ENCODE measurements at regions not wholly inside any gene's neighbourhood (a gene's known extent, or its start where the extent isn't known, plus 50 kb on each side); places are given as distances from the start of the nearest gene placed in this dataset.

DNA sequence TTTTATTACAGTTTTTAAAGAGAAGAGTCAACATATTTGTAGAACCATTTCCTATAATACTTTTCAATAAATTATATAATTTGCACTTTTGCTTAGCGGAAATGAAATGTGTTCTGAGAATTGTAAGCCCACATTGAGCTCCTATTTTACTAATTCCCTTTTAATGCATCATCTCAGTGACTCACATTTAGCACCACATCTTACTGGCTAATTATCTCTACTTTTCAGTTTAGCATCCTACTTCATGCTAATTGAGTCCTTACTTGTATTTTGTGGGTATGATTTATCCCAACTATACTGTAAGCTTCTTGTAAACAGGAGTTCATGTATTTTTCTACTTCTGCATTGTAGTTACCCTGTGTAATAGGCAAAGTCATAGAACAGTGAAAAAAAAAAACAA, 67.5 kb downstream of the TMX1 start:
- DNase-seq: no peak

DNA sequence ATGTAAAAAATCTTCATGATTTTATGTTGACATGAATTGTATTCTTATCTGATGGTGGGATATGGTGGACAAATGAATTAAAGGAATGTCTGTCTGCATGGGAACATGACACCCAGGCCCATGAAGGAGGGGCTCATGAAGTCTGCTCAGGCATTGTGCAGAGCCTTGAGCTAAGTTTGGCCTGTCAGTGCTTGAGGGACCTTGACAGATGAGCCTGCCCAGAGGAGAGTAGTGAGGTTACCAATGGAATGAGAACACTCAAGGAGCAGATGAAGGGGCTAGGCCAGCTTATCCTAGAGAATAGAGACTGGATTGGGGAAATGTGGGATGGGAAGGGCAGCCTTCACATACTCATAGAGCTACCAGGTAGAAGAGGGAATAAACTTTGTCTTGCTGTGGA, 68.8 kb downstream of the TMX1 start:
- DNase-seq: peak; percentile 76

DNA sequence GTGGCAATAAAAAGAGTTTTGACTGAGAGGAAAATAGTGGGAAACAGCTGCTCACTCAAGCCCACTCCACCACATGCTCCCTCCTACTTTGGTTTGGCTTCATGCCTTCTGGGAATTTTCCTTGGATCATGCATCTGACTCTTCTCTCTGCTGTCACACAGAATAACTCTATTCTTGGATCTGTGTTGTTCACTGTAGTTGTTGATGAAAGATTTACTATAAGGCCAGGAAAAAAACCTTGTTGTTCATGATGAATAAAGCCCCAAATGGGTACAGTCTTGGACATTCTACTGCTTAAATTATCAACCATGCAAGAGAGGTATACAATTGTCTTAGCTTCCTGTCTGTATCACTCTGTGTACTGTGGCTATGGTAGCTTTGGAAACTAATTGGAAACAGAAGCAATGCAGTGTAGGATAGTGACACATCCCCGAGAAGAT, 70.5 kb downstream of the TMX1 start:
- no peak for DNase-seq

DNA sequence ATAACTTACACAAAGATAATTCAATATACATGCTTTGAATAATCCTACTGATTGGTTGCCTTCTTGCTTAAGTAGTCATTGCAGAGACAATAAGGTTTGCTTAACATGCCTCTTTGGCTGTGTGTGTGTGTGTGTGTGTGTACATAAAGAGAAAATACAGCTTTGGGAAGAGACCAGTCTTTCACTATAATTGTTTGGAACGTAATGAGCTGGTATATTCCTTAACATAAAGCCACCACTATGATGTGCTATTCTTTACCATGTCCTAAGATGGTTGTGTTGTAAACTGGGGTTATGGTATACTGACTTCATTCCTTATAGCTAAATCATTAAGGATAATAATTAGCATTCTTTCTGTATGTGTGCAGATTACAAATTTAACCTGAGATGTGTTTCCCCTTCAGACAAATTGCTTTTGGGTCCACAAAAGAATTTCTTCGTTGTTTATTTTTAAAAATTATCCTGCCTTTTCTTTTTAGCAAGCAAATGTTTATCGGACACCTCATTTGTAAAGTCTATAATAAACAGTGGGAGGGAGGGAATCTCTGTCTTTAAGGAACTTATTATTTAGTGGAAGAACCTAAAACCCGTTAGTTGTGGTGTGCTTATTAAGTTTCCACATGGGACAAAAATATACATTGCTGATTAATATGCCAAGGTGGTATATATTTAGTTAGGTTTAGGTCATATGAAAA, 74.4 kb downstream of the TMX1 start:
- DNase-seq: no peak

DNA sequence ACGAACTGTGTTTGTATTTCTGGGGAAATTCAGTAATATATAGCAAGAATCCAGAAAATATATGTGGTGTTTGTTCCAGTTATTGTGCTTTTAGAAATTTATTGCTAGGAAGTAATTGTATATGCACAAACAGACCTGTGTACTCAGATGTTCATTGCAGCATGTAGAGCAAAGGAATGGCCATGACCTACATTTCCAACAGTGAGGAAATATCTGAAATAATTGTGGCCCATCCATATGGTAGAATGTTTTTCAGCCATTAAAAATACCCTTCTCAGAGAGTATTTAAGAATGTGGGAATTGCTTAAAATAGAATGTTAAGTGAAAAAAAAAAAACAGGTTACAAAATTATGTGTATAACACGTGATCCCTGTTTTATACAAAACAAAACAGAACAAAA, 77.3 kb downstream of the TMX1 start:
- DNase-seq: no peak

DNA sequence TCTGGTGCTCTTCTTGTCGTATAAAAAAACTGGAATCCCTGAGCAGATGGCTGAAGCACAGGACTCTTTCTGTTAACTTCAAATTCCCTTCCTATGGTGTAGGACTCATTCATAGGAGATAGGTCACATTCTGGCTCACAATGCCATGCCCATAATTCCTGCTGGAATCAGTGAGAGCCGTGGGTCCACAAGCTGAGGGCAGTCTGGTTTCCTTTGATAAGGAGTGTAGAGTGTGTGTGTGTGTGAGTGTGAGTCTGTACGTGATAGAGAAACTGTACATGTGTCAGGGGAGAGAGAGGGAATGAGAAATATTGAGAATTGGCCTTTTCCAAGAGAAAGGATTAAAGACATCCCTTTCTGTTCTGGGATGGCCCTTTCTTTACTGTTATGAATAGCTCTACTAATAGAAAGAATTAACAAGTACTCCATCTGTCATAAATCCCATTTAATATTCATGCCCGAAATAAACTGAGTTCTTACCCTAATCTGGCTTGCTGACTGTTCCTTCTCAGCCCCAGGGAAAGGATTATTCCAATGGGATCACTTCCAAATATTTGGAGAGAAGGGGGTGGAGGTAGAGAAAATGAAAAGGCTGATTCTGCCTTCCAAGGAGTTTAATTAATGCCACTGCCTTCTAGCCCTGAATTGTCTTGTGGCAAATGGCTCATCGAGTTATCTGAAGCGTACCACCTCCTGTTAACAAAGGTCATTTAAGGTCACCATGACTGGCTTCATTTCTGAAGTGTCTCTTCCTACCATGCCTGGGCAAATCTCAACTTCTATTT, 79.0 kb downstream of the TMX1 start:
- DNase-seq: no peak

DNA sequence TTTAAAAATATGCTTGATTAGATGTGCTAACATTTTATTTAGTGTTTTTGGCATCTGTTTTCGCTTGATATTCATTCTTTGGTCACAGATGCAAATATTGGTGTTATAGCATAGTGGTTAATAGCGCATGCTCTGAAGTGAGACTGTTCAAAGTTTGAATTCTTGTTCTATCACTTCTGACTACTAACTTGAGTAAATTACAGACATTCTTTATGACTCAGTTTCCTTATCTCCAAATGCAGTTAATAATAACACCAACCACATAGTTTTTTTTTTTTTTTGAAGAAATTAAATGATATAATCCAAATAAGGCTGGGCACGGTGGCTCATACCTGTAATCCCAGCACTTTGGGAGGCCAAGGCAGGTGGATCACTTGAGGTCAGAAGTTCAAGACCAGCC, 81.0 kb downstream of the TMX1 start:
- DNase-seq: no peak

DNA sequence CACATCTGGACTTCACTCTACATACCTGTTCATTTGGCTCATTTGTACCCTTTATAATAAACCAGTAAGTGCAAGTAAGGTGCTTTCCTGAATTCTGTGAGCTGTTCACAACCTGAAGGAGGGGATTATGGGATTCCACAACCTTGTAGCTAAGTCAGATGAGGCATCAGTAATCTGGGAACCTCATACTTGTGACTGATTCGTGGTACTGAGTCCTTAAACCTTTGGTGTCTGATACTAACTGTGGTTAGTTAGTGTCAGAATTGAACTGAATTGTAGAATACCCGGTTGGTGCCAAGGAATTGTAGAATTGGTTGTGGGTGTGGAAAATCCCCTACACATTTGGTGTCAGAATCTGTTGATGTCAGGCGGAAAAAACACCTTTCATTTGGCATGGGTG, 83.4 kb downstream of the TMX1 start:
- DNase-seq: no peak

DNA sequence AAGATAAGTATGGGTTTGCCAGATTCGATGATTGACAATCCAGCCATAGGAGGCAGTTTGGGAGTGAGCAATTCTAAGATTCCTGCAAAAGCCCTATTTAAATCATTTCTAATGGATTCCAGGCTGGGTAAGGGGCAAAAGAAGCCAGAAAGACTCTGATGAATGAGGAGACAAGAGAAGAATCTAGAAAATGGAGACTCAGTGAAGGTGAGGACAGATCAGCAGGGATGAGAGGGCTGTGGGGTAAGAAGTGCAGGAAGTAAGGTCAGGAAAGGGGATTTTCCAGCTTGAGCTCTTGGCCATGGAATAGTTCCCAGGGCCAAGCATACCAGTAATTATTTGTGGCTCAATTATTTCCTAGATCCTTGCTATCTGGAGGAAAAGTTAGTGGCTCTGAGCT, 87.3 kb downstream of the TMX1 start:
- no peak for DNase-seq

DNA sequence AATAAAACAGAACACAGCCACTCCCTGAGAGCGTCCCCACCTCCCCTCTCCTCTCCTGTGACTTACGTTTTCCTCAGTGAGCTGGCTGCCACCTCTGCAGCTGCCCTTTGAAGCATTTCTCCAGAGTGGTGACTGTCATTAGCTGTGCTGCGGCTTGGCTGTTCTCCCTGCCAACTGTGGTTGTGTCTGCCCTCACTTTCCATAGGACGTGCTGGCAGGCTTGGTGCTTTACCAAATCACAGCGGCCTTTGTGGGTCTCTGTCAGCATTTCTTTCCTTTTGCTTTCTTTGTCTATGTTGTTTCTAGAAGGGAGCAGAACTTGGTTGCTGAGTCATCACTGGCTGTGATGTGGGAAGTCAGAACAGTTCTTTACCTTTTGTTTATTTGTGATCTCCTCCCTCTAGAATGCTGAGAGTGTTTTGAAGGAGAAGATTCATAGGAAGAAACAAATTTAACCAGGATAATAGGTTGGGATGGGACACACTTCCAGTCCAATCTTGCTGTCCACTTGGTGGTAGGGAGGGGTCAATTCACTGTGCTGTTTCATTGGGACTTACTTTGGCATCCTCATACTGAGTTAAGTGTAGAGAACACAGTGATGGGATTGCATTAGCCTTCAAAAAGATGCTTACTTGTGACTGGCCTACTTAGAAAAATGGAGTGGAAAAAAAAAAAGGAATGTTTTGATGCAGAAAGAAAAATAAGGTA, 88.2 kb downstream of the TMX1 start:
- DNase-seq: peak; percentile 57

DNA sequence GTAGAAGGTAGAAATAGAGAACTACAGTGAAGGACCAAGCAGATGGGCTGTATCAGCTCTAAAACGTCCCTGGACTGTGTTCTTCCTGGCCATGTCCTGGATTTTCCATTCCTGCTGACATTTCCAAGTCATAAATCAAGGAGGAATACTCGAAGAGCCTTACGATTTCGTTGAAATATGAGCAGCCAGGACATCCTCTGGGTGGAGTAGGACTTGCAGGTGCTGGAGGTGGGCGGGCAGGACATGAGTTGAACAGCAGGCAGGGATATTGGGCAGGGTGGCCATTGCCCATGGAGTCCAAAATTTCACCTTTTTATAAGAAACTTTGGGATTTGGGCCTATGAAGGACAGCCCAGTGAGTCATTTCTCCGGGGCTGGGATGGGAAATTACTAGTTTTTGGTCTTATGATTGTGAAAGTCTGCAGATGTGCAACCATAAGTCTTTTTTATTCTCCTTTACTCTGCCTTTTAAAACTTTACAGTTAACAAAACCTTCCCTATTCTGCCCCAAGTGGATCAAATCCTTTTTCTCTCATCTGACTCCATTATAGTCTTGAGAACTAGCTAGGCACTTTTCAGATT, 88.8 kb downstream of the TMX1 start:
- DNase-seq: no peak

DNA sequence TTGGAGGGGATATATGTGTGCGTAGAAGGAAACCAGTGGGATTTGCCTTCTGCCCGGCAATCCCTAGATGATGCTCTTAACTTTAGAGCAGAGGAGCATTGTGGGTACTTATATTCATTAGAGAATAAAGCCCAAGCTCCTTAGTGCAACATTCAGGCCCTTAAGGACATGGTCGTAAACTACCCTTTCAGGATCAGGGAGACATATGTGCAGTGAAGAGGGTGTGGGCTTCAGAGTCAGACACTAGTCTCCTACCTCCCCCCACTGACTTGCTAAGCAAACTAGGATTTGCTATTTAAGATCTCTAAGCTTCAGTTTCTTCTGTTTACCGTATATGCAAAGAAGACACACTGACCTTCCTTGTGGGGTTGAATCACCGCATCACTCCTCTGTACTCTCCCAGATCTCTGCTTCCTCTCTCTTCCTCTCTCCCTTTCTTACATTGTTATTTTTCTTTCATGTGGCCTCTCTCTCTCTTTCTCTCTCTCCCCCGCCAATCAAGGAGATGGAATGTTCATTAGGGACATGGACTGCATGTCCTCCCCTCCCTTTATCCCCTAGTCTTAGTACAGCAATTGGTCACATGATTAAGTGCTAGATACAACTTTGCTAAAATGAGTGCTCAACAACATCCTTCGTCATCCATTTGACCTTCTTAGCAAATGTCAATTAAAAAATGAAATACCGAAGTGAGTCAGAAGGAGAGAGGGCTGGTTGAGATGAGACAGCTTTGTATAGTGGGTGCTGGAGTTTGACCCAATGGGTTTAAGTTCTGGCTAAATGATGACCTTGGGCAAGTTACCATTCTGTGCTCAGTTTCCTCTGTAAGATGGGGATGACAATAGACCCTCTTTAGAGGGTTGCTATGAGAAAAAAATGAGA, 91.7 kb downstream of the TMX1 start:
- no peak for DNase-seq

DNA sequence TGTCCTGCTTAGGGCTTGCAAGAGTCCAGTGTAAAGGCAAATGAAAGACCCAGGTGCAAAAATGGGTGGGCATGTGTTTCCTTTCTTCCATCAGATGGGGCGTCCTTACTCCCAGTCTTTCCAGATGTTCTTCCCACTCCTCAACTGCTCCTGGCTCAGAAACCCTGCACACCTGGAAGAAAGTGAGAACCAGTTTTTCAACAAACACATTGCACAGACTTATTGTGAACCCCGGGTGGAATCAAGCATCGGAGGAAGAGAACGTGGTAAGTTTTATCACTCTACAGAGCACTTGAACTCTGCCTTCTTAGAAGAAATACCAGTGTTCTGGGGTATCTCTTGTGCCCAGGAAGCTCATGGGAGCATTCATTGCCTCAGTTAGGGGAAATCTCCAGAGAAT, 93.3 kb downstream of the TMX1 start:
- DNase-seq: no peak

DNA sequence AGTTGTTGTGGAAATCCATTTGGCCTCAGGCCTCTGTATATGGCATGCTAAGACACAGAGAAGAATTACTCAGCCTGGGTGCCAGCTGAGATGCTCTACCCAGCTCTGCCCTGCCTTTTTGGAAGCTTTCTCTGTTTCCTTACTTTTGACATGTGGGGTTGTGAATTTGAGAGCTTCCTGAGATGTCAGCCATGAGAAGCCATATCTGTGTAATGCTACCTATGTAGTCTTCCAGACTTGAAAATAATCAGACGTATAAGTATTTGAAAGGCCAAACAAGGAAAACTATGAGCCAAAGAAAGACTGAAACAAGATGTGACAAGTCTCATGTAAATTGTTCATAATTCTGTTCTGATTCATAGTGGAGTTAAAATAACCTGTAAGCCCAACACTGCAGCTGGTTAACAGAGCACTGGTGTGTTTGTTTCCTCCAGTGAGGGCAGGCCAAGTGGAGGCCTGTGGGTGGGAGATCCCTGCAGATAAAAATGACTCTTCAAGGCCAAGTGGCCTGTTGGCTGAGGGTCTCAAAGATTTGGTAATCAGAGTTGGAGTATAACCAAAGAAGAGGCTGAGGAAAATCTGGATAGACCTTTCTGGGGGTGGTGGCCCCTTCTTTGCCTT, 94.0 kb downstream of the TMX1 start:
- no peak for DNase-seq

DNA sequence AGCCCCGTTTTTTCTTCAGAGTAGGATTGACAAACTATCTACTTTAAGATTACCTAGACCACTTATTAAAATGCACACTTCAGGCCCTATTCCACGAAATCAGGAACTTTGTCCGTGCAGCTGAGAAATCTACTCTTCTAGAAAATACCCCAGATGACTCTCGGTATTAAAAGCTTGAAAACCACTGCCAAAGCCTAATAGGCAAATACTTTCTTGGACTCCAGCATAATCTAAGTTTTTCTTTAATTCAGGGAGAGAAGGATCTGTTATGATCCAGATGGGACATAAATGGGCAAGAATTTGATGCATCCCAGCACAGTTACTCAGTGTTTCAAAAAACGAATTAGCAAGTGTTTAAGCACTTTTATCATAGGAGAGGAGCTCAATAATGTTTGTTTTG, 94.5 kb downstream of the TMX1 start:
- no peak for DNase-seq

DNA sequence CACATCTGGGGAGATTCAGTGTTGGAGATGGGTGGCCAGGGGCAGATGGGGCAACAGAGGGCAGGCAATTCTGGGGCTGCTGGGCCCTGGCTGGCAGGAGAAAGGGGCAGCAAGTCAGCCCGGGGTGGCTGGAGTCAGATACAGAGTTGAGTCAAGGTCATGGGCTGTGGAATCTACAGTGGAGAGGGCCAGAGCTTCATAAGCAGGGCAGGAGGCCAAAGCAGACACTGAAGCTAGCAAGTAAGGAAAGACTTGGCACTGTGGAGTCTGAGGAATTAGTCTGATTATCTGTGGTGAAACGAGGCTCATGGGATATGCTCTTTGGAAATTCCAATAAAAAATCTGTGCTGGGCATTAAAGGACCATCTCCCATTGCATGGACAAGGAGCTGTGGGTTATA, 95.5 kb downstream of the TMX1 start:
- no peak for DNase-seq

DNA sequence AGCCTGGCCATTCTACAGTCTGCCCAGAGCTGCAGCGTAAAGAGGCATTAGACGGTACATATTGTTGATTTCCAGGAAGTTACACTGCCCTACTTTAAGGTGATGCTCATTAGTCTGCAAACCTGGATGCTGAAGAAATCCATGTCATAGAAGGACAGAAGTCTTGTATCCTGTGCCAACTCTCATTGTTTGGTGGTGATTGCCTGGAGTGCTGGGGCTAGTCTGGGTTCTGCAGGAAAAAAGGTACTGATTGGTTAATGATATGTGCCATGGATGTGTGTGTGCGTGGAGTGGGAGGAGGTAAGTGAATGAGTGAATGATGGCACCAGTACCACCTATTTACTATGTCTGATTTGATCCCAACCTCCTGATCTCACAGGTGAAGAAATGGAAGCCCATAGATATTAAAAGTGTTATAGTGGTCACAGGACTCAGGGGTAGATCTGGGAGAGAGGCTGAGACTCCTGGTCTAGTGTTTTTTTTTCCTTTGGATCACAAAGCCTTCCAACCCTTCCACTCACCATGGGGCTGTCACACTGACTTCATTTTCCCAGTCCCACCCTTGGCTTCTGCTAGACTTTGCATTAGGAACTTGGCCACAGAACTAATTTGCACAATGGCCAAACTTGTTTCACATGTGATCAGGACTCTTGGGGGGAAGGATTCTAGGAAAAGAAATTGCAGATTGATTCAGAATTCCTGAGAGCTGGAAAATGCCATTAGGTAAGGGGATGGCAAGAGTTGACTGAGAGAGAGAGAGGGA, 96.1 kb downstream of the TMX1 start:
- DNase-seq: no peak

DNA sequence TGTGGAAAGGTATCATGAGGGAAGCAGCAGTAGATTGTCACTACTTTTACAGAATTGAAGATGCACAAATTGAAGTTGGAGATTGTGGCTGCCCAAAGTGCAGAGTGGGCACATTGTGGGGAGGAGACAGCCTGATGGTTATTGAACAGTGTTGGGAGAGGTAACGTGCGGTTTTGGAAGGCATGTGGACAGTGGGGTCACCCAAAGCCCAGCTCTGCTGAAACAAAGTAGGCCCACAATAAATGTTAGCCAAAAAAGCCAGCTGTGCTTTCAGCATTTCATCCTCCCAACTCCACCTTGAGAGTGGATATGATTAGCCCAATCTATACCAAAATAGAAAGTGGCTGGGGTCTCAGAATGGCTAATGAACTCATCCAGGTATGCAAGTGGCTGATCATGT, 96.7 kb downstream of the TMX1 start:
- no peak for DNase-seq

DNA sequence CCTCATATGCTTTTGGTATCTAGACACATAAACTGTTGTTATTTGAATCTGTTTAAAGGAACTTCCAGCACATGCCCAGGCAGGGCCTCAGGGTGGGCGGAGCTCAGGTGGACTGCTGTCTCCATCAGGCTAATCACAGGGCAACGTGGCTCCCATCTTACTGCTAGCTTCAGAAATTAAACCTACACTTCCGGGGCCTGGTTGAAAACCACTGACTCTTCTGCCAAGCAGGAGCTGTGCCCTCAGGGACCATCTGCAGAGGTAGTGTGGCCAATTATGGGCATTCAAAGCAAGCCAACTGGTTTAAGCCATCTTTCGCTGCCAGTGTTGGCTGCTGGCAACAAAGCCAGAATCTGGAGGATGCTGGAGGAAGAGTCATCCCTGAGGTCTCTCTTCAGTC, 97.5 kb downstream of the TMX1 start:
- DNase-seq: no peak

DNA sequence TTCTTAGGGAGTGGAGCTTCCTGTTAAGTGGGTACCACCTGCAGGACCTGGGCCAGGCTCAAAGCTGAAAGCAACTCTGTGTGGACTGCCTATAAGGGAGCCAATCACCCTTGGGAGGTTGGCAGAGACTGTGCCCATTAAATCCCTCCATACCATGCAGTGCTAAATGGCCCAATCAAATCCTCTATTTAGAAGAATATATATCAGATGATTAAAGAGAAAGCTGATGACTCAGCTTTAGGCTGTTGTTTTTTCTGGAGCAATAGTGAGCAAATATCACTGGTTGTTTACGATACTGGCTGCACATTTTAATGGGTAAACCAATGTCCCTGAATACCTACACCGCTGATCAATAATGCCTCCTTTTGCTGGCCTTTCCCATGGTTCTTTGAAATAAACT, 101.3 kb downstream of the TMX1 start:
- no peak for DNase-seq

DNA sequence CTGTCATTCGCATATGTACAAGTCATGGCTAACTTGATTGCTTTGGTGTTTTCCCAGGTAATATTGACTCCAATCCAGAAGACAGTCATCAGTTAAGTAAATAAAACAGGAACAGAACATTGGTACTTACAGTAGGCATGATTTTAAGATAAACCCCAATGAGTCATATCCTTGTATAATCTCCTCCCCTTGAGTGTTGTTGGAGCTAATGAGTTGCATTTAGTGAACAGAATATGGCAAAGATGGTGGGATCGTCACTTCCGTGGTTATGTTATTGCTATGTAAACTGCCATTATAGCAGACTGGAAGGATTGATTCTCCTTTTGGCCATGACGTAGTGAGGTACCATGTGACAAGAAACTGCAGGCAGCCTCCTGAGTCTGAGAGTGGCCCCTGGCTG, 102.2 kb downstream of the TMX1 start:
- DNase-seq: no peak

All from islet precursor cell (in vitro differentiated cells).